ENCODE measurements at regions not wholly inside any gene's neighbourhood (a gene's known extent, or its start where the extent isn't known, plus 50 kb on each side); places are given as distances from the start of the nearest gene placed in this dataset.

DNA sequence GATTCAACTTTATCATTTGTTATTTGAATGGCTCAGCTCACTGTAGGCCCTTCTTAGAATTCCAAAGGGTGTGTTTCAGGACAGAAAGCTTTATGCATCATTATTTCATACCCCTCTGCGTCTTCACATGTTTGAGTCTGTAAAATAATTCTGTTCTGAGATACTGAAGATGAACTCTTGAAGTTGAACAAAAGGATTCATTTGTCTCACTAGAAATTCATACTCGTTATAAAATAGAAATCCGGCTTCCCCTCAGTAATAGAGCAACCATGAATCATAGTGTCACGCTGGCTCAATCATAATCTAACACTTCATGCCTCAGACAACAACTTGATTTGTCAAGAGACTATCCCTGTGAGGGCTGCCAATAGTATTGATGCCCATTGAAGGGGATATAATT is 1015.4 kb upstream of the SEMA6D start:
- no peak for DNase-seq (ENCODE audit: low spot score)
- FAIRE-seq: no peak

DNA sequence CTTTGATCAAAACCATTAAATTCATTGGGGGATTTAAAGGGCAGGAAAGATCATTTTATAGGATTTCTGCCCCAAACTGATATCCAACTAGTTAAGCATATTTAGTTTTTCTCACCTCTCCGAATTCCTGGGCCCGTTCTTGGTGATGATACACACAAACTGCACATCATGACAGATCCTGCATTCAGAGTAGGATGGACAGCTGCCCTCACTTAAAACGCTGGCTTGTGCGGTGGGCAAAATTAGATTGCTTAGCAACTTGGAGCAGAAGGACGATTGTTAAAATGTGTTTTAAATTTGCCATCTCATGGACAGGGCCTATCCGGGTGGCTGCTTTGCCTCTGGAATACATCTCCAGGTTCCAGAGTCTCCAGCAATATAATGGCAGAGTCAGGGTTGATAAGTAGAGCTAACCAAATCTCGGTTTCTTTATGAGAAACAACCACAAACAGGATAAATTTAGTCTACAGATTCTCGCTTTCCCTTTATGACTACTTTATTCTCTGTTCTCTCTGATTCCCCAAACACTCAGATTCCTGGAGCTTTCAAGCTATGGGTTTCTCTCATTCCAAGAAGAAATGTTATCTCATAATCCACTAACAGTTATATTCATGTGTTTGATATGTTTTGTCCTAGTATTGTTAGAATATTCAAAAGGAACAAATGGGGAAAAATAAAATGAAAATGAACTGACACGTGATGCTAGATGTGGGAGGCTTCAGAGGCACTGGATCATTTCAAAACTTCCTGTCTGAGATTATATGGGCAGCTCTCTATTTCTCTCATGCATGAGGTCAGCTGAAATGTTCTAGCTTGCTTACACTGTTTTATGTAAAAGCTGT is 1014.1 kb upstream of the SEMA6D start:
- FAIRE-seq (no peak), DNase-seq (ENCODE audit: low spot score) (no peak)

DNA sequence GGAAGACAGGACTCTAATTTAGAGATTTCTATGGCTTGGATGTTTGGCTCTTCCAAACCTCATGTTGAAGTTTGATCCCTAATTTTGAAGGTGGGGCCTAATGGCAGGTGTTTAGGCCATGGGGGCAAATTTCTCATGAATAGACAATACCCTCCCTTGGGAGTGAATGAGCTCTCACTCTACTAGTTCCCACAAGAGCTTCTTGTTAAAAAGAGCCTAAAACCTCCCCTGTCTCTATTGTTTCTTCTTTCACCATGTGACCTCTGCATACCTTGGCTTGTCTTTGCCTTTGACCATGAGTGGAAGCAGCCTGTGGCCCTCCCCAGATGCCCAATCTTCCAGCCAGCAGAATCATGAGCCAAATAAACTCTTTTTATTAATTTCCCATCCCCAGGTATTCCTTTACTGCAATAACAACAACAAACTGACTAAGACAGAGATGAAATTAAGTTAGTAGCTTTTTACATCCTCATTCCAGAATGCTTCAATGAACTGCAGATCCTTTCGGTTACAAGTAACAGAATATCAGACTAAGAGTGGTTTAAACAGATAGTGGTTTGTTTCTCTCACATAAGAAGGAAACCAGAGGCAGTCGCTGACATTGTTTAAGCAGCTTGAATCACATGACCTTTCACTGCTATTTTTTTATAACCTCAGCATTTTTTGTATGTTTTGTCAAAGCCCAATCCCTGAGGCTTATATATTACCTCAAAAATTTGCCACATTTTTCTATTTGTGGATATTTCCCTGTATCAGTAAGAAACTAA is 1013.3 kb upstream of the SEMA6D start:
- no peak for FAIRE-seq
- no peak for DNase-seq (ENCODE audit: low spot score)

DNA sequence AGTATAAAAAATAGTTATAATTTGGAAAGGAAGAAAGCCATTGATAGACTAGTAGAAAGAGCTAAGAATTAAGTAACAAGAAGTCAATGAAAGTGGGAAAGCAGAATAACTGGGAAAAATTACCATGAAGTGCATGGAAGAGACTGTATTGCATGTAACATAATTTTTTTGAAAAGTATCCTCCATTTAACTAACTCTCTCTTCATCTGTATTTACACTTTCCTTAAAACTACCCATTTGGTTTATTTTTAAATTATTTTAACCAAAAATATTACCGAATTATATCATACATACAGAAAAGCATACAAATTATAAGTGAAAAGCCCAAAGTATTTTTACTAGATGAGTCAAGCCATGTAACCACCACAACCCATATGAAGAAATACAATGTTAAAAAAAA is 1009.9 kb upstream of the SEMA6D start:
- DNase-seq (ENCODE audit: low spot score) (no peak), FAIRE-seq (no peak)

DNA sequence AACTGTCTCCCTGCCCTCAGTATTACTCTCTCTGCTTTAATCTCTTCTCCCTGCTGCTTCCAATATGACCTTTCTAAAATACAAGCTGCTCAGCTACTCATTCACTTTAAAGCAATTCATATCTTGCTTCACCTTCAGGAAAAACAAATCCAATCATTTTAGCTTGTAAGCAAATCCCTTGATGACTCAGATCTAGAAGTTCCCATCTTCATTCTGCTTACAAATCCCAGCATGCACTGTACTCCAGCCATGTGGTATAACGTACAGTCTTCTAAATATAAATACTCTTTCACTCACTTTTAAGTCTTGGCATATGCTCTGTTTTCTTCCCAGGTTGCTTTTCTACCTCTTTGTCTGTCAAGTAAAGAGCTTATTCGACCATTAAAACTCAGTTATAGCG is 1009.1 kb upstream of the SEMA6D start:
- FAIRE-seq (no peak), DNase-seq (ENCODE audit: low spot score) (no peak)

DNA sequence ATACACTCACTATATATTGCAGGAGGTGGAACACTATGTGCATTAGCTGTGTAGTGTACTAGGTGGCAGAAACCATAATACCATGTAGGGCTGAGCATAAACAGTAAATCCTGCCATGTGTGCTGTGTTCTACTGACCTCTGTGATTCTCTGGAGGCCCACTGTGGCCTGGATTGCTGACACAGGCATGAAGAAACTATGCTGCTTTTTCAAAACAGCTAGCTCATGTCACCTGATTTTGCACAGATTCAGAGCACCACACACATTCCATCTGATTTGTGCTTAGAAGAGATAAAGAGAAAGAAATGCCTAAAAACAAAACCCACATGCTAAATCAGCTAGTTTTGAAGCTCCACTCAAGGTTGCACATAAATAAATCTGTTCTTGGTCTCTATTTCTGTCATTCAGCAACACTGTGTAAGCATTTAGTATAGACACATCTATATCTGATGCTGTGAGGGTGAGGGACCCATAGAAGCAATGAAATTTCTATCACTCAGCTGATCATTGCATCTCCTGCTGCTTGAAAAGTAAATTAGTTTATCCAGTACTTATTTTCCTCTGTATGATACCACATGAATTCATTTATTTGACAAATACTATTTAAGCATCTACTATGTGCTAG is 1007.7 kb upstream of the SEMA6D start:
- no peak for FAIRE-seq
- no peak for DNase-seq (ENCODE audit: low spot score)

DNA sequence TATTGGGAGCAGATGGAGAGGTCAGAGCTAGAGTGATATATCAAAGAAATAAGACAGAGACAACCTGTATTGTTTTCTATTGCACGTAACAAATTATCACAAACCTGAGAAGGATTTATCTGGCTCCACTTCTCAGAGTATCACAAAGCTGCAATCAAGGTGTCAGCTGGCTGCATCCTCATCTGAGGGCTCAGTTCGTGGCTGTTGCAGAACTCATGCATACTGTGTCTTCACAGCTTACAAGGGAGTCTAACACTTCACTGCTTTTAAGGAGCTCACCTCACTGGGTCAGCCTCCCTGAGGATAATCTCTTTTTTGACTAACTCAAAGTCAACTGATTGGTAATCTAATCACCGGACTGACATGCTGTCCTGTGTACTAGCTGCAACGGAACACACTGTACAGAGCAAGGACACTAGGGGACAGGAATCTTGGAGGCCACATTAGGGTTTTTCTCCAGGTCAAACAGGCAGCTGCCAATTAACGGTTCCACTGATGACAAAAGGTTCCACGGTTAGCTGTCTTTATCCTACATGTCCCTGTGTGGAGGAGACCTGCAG is 1006.8 kb upstream of the SEMA6D start:
- no peak for FAIRE-seq

DNA sequence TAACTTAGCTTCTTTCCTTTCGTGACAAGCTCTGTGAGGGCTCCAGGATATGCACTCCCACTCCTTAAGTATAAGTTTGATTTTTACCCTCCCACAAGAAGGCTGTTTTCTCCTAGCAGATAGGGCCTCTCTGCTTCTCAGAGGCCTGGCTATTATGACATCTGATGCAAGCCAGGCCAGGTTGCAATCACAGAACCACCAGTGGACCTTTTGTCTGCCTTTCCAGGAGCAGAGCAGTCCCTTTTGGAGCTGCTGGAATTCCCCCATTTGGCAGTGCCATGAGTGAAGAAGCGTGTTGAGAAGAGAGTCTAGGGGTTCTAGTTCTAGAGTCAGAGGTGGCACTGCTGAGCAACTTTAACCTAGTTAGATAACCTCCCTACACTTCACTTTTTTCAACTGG is 1004.3 kb upstream of the SEMA6D start:
- FAIRE-seq: no peak

More for the DNA sequence above, 1006.8 kb upstream of the SEMA6D start:
- DNase-seq (ENCODE audit: low spot score): no peak

DNA sequence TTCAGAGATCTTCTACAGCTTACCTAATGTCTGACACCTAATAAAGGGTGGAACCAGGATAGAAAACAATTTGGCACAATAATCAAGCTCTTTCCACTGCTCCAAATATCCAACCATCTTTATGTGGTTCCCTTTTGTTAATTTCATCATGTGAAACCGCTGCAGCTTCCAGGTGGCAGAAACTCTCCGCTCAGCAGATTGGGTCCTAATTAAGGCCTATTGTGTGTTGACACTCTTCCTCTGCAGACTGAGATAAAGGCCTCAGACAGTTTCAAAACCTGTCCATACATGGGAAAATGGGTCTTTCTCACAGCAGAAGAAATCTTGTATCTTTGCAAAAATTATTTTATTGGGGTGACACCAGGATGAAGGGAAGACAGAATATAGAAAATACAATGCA is 1002.4 kb upstream of the SEMA6D start:
- FAIRE-seq (no peak), DNase-seq (ENCODE audit: low spot score) (no peak)

More for the DNA sequence above, 1004.3 kb upstream of the SEMA6D start:
- no peak for DNase-seq (ENCODE audit: low spot score)

DNA sequence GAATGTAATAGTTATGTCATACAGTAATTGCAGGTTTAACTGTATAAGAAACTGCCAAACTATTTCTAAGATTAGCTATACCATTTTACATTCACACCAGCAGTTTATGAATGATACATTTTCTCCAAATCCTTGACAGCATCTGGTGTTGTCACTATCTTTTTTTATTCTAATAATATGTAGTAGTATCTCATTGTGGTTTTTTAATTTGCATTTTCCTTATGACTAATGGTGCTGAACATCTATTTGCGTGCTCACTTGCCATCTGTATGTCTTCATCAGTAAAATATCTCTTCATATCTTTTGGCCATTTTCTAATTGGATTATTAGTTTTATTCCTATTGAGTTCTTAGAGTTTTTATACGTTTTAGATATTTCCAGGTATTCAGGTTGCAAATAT is 994.0 kb upstream of the SEMA6D start:
- no peak for DNase-seq (ENCODE audit: low spot score)
- FAIRE-seq: no peak

DNA sequence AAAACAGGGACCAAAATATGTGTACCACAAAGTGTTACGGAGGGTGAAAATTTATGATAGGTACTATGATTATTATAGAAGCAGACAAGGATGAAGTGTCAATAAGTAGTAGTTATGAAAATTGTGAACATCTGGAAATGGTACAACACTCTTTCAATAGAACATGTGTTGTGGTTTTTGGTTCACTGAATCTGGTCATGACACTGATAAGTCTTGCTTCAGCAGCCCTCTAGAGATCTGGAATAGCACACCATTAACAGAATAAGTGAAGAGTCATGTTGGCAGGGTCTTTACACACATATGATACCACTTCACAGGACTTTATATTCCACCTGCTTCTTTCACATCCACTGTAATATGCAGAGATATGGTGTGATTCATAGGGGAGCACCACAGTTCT is 985.2 kb upstream of the SEMA6D start:
- no peak for FAIRE-seq

DNA sequence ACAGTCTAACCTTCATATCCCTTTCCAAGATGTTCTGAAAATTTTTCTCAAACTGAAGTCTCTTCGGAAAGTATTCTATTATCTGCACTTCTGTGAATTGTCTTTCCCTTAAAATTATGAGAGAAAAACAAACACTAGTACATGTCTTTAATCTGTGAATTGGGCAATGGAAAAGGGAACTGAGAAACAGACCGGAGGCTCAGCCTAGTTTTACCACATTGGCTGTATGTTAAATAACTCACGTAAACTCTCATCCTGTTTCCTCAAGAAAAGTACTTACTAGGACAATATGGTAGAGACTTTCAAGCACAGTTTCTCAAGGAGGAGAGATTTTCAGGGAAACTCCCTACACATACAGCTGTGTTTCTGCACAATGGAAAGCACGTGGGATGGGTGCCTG is 982.2 kb upstream of the SEMA6D start:
- no peak for FAIRE-seq

More for the DNA sequence above, 985.2 kb upstream of the SEMA6D start:
- DNase-seq (ENCODE audit: low spot score): no peak

DNA sequence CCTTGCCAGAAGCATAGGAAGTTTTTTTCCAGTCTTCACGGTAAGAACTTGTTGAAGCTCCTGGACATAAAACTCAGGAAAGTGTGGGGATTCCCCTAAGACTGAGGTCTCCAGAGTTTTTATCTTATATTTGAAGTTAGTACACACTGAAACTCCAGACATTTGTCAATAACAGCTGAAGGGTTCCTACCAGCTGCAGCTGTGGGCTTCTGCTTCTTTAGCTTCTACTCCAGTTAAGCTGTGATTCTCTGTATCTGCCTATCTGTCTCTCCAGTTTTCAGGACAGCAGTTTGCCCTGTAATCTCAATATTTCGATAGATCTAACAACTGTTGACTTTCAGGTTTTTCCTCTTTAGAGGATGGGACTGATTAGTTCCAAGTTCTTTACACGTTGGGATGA is 966.0 kb upstream of the SEMA6D start:
- DNase-seq (ENCODE audit: low spot score) (no peak), FAIRE-seq (no peak)

More for the DNA sequence above, 982.2 kb upstream of the SEMA6D start:
- DNase-seq (ENCODE audit: low spot score): no peak

DNA sequence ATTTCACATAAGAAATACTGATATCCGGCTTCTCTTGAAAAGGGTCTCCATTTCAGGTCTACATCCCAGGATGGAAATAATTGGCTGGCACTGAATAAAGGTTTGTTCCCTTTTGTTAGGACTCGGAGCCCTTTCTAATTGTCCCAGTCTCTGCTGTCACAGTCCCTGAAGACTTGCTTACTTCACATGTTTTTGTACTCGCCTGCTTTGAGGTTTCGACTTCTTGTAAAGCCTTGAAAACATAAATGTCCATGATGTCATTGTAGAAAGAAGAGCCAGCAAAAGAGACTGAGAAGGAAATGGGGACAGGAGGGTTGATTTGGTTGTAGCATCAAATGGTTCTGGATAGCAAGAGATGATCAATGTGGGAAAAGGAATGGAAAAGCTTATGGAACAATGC is 963.4 kb upstream of the SEMA6D start:
- DNase-seq (ENCODE audit: low spot score) (no peak), FAIRE-seq (no peak)

DNA sequence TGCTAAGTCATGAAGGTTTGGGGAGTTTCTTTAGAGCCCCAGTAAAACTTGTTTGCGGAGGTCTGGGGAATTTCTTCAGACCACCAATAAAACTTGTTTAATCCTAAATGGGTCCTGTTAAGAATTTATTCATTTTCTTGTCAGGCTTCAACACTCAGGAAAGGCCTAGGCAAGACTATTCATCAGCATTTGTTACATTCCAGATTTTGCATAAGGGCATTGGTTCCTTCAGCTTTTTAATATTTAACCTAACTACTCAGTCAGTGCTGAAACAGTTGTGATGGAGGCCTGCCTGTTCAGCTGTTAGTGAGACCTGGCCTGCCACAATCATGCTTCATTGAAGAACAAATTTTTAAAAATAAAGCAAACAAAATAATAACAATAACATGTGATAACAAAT is 954.2 kb upstream of the SEMA6D start:
- DNase-seq (ENCODE audit: low spot score) (no peak), FAIRE-seq (no peak)

DNA sequence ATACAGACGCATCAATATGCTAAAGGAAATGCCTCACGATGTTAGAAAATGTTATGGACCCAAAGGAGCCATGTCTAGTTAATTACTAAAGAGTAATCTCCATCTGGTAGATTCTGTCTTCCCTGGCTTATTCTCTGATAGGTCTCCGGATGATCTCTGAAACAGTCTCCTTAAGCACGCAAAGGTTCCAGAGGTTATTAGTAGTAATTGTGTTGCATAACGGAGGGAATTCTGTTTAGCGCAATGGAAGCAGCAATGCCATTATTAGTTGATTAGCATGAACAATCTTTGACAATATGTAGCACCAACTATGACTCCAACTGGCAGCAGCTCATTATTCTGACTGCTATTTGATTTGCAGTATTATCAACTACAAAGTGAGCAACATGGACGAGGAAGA is 952.5 kb upstream of the SEMA6D start:
- DNase-seq (ENCODE audit: low spot score): no peak

DNA sequence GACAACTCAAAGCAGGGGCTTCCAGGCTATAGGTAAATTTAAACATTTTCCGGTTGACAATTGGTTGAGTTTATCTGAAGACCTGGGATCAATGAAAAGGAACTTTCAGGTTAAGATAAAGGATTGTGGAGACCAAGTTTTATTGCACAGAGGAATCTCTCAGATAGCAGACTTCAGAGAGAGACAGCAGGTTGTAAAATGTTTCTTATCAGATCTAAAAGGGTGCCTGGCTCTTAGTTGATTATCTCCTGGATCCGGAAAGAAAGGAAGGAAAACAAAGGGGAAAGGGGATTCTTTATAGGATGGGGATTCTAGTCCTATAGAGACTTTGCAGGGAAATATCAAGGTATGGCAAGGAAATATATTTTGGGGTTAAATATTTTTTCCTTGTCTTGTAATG is 951.3 kb upstream of the SEMA6D start:
- no peak for DNase-seq (ENCODE audit: low spot score)
- no peak for FAIRE-seq

More for the DNA sequence above, 952.5 kb upstream of the SEMA6D start:
- no peak for FAIRE-seq

DNA sequence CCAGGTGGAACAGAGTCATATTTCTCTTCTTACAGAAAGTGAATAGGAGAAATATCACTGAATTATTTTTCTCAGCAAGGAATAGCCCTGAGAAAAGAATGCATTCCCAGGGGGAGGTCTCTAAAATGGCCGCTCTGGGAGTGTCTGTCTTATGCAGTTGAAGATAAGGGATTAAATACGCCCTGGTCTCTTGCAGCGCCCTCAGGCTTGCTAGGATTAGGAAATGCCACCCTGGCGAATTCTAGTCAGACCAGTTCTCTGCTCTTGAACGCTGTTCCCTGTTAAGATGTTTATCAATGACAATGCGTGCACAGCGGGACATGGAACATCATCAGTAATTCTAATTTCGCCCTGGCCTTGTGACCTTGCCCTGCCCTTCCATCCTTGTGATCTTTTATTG is 949.0 kb upstream of the SEMA6D start:
- FAIRE-seq (no peak), DNase-seq (ENCODE audit: low spot score) (no peak)

DNA sequence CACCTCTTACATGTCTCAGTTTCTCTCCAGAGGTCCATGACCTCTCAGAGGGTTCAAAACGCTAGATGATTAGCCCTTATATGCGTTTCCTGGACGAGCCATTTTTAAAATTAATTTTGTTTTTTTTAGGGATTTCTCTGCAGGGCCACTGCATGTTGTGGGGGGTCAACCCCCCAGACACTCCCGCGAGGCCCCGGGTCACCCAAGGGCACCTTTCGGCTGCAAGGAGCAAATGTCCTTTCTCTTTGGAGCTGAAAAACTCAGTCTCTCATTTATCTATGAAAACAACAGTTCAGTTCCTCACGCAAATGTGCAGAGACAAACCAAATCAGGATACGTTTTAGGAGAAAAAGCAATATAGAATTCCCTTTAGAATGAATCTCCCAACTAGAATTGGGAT is 944.3 kb upstream of the SEMA6D start:
- no peak for DNase-seq (ENCODE audit: low spot score)
- no peak for FAIRE-seq

DNA sequence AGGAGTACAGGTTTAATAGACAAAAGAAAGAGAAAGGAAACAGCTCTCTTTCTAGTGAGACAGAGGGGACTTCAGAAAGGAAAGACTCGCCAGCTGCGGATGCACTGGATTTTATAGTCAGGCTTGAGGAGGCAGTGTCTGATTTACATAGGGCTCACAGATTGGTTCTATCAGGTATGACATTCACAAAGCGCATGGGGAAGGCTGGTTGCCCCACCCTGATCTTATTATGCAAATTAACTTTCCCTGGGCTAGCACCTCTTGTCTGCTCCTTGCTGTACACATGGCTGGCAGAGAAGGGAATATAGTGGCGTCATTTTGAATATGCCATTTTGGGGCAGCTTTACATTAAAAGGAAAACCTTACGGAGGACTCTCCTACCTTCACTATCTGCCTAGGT is 938.4 kb upstream of the SEMA6D start:
- FAIRE-seq (no peak), DNase-seq (ENCODE audit: low spot score) (no peak)

DNA sequence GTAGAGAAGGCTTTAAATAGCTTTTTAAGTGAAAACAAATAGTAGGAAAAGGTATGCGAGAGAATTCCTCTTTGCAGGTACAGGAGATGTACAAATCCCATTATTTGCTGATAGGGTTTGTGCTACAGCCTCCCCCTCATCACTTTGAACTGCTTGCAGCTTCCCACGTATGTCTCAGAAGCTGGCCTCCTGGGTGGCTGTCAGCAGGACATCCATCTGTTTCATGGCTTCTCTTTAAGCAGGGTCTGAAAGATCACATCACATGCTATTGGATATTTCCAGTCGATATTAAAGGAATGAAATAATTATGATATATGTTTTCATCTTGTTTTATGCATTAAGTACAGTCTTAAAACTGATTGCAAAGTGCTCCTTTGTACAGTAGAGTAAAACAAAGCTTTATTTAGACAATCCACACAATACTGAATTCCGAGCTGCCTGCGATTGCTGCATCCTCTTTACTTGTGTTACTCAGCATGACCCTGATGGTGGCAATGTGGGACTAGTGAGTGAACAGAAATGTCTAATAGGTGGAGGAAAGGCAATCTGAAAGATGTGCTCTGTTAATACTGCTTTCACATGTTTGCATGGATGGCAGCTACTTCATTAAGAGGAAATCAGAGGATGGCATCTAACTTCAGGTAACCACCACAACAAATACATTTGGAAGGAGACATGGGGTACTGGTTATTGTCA is 930.6 kb upstream of the SEMA6D start:
- DNase-seq (ENCODE audit: low spot score): no peak
- no peak for FAIRE-seq
